Endothelial cell of umbilical vein (primary cell): ENCODE measurements at regions not wholly inside any gene's neighbourhood (a gene's known extent, or its start where the extent isn't known, plus 50 kb on each side); places are given as distances from the start of the nearest gene placed in this dataset.

ENCODE experiments used
- BruUV-seq: library from RNA; stranded (reverse); fragments of 400-500 nt; replicated peaks from 2 replicates; lab custom pipeline; 2021; lab: Mats Ljungman, UMichigan
- CTCF ChIA-PET: fragments of 300-600, 350-600 bp; sonication (Branson Sonifier 250); formaldehyde crosslinking; loops from one replicate; lab custom pipeline; 2021; ENCODE audit warnings: antibody characterized with exemption, inconsistent platforms; lab: Charles Lee
- POLR2A ChIA-PET: fragments of 300-600, 350-600 bp; sonication (Branson Sonifier 250); formaldehyde crosslinking; loops from one replicate; lab custom pipeline; 2021; ENCODE audit warnings: antibody characterized with exemption, inconsistent platforms; lab: Charles Lee
- DNase-seq: peaks from one replicate; pipeline ENCODE4 v3.0.0-alpha.2; 2011; ENCODE audit warnings: low read depth, low spot score
- FAIRE-seq: peaks from 2 replicates; lab custom pipeline; 2011; peaks lifted over from hg19 to GRCh38; lab: Jason Lieb, UNC
- H2AFZ ChIP-seq: 2 replicates; pipeline ENCODE4 v1.6.0; 2012; ENCODE audit warnings: low read depth, low read length, control low read depth, inconsistent platforms
- H3K27ac ChIP-seq: 2 replicates; pipeline ENCODE4 v1.5.1; 2011; ENCODE audit warnings: low read depth, mild to moderate bottlenecking, control low read depth, low read length, moderate library complexity; ENCODE audit not compliant: insufficient read depth
- H3K27me3 ChIP-seq, 2 experiments: 2 replicates each; pipeline versions ENCODE4 v1.6.0 to v1.6.1; 2011; ENCODE audit warnings: low read length in 2 of 2, mixed read lengths in 1 of 2; ENCODE audit not compliant: control insufficient read depth in 2 of 2, insufficient read depth in 2 of 2
- H3K36me3 ChIP-seq, 2 experiments: 2 replicates in 1 of 2; 3 replicates in 1 of 2; pipeline ENCODE4 v1.5.1; 2011; ENCODE audit warnings: low read length in 2 of 2, mild to moderate bottlenecking in 1 of 2, moderate library complexity in 1 of 2; ENCODE audit not compliant: control insufficient read depth in 2 of 2, insufficient read depth in 2 of 2; ENCODE audit errors: extremely low read depth in 1 of 2
- H3K4me1 ChIP-seq: 3 replicates; pipeline ENCODE4 v1.5.1; 2011; ENCODE audit warnings: mild to moderate bottlenecking, low read length; ENCODE audit not compliant: control insufficient read depth, insufficient read depth; ENCODE audit errors: extremely low read depth
- H3K4me2 ChIP-seq: 2 replicates; pipeline ENCODE4 v1.6.1; 2011; ENCODE audit warnings: low read length, control low read depth, mixed read lengths; ENCODE audit not compliant: insufficient read depth
- H3K4me3 ChIP-seq, 3 experiments: fragments of 200-600 bp in 1 of 3; sonication (generic), shearing (Covaris generic) in 1 of 3; replicated peaks in 1 of 3; 2 replicates each; pipeline ENCODE4 v1.5.1; 2011 to 2016; ENCODE audit warnings: control low read depth in 3 of 3, low read length in 3 of 3, mild to moderate bottlenecking in 2 of 3, inconsistent platforms in 1 of 3, low read depth in 1 of 3, moderate library complexity in 1 of 3; ENCODE audit not compliant: insufficient read depth in 1 of 3
- H3K79me2 ChIP-seq: 2 replicates; pipeline ENCODE4 v1.6.0; 2012; ENCODE audit warnings: low read length, inconsistent platforms; ENCODE audit not compliant: control insufficient read depth, insufficient read depth
- H3K9ac ChIP-seq: replicated peaks from 2 replicates; pipeline ENCODE3; 2011; ENCODE audit warnings: low read length, control low read depth; ENCODE audit not compliant: insufficient read depth; ENCODE audit errors: extremely low read depth
- H3K9me1 ChIP-seq: replicated peaks from 3 replicates; pipeline ENCODE4 v1.6.0; 2011; ENCODE audit warnings: mild to moderate bottlenecking, low read length; ENCODE audit not compliant: control insufficient read depth, insufficient read depth; ENCODE audit errors: extremely low read depth
- H3K9me3 ChIP-seq: replicated peaks from 2 replicates; pipeline ENCODE4 v1.5.1; 2012; ENCODE audit warnings: low read length, inconsistent platforms; ENCODE audit not compliant: control insufficient read depth, insufficient read depth
- H4K20me1 ChIP-seq: replicated peaks from 2 replicates; pipeline ENCODE3; 2011; ENCODE audit warnings: mild to moderate bottlenecking, low read length; ENCODE audit not compliant: control insufficient read depth, insufficient read depth; ENCODE audit errors: extremely low read depth
- EZH2 ChIP-seq: IDR thresholded peaks from 2 replicates; pipeline ENCODE4 v1.6.1; 2012; ENCODE audit warnings: borderline replicate concordance, low read depth, mild to moderate bottlenecking, moderate library complexity, low read length, inconsistent platforms; ENCODE audit not compliant: severe bottlenecking
- FOS ChIP-seq: IDR thresholded peaks from 2 replicates; pipeline ENCODE4 v1.6.1; 2011; ENCODE audit warnings: mild to moderate bottlenecking, low read length, moderate library complexity, borderline replicate concordance; ENCODE audit not compliant: insufficient read depth
- GATA2 ChIP-seq: IDR thresholded peaks from 2 replicates; pipeline ENCODE4 v1.7.0; 2011; ENCODE audit warnings: low read depth, mild to moderate bottlenecking, moderate library complexity, mixed read lengths, low read length; ENCODE audit not compliant: insufficient read length, insufficient read depth
- JUN ChIP-seq: IDR thresholded peaks from 2 replicates; pipeline ENCODE4 v1.6.1; 2011; ENCODE audit warnings: borderline replicate concordance, low read depth; ENCODE audit not compliant: insufficient read length, insufficient read depth
- MYC ChIP-seq: IDR thresholded peaks from one replicate; pipeline ENCODE4 v1.6.1; 2011; ENCODE audit warnings: mild to moderate bottlenecking, low read depth, low read length
- POLR2A ChIP-seq: IDR thresholded peaks from 2 replicates; pipeline ENCODE4 v1.6.1; 2012; ENCODE audit warnings: low read depth, mild to moderate bottlenecking, control low read depth, low read length
- POLR2AphosphoS5 ChIP-seq: IDR thresholded peaks from 2 replicates; pipeline ENCODE4 v1.6.1; 2012; ENCODE audit warnings: low read depth, mild to moderate bottlenecking, control low read depth, low read length, moderate library complexity; ENCODE audit not compliant: insufficient read depth
- dilution Hi-C: fragments of 300-500 bp; cut with MboI; formaldehyde crosslinking; loops from one replicate; pipeline ENCODE4 v1.15.0; 2019; ENCODE audit warnings: low sequenced_read_pairs; ENCODE audit not compliant: extremely low pct_ligation_motif_present
- intact Hi-C: fragments of 100-400 bp; cut with micrococcal nuclease; formaldehyde crosslinking; loops from one replicate; pipeline ENCODE4 v1.10.0; 2022
- TF ChIP-seq, protein P1 (sequence below), 2 donors: IDR thresholded peaks; 1 replicate in 1 of 2; 2 replicates in 1 of 2; pipeline ENCODE4 v1.5.1; 2011; ENCODE audit warnings: low read length in 2 of 2, mild to moderate bottlenecking in 2 of 2, moderate library complexity in 2 of 2, control low read depth in 1 of 2, inconsistent platforms in 1 of 2, low read depth in 1 of 2; ENCODE audit not compliant: insufficient read depth in 1 of 2; ENCODE audit errors: extremely low read depth in 1 of 2
- TF ChIP-seq, protein P2 (sequence below): IDR thresholded peaks from 2 replicates; pipeline ENCODE4 v1.6.1; 2011; ENCODE audit not compliant: insufficient read depth, insufficient read length

DNA sequence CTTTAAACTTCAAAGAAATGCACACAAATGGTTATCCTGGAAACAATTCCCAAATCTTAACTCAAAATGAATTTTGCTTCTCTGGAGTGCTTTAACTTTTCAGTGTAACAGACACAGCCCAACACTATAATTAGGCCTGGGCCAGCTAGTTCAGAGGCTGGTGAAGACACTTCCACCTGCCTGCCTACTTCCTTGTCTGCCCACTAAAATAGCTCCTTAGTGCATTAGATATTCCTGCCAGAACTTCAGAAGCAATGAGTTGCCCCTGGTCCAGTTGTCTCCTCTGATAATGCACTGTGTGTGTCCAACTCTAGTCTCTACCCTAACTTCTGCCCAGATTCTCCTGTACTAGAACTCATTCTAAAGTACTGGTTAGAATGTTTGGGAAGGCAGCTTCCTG, 150.9 kb upstream of the PRSS58 start:
- Histone ChIP-seq H3K4me2 (no peak overlapping the region), H3K27ac (no peak overlapping the region), H4K20me1 (no peaks in the 10 kb centered on the region), H3K9ac (no peak overlapping the region), H3K9me3 (no peaks in the 10 kb centered on the region), H3K79me2 (no peaks in the 10 kb centered on the region), H3K4me1 (no peaks in the 10 kb centered on the region), H3K4me3 (no peak overlapping the region), H3K27me3 (peaks cover 0 to 2% of the 10 kb centered on the region in 2 experiments), H3K36me3 (no peaks in the 10 kb centered on the region), H3K9me1 (no peaks in the 10 kb centered on the region), H2AFZ (no peak overlapping the region)
- FAIRE-seq (no peak), DNase-seq (no peak)
- dilution Hi-C loops = no loop called here
- TF ChIP-seq, protein P1, sequence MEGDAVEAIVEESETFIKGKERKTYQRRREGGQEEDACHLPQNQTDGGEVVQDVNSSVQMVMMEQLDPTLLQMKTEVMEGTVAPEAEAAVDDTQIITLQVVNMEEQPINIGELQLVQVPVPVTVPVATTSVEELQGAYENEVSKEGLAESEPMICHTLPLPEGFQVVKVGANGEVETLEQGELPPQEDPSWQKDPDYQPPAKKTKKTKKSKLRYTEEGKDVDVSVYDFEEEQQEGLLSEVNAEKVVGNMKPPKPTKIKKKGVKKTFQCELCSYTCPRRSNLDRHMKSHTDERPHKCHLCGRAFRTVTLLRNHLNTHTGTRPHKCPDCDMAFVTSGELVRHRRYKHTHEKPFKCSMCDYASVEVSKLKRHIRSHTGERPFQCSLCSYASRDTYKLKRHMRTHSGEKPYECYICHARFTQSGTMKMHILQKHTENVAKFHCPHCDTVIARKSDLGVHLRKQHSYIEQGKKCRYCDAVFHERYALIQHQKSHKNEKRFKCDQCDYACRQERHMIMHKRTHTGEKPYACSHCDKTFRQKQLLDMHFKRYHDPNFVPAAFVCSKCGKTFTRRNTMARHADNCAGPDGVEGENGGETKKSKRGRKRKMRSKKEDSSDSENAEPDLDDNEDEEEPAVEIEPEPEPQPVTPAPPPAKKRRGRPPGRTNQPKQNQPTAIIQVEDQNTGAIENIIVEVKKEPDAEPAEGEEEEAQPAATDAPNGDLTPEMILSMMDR (IDR thresholded peaks at IDR 0.05; ENCODE audit: extremely low read depth in 1 of 2, insufficient read depth in 1 of 2, low read depth in 1 of 2, low read length in 2 of 2) = no peak
- TF ChIP-seq JUN (no peak), POLR2AphosphoS5 (no peak), POLR2A (no peak), FOS (no peak), MYC (no peak), EZH2 (no peak), GATA2 (no peak)
- TF ChIP-seq, protein P2, sequence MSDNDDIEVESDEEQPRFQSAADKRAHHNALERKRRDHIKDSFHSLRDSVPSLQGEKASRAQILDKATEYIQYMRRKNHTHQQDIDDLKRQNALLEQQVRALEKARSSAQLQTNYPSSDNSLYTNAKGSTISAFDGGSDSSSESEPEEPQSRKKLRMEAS = no peak
- POLR2A ChIA-PET = no interaction called here
- CTCF ChIA-PET = interaction anchor here (1.7 kb wide), 1 partner anchor 806 kb away, joined by 4 read pairs; no protein-coding TSS in a partner anchor
- BruUV-seq = no TSS peak
- intact Hi-C loops = no loop called here
